ENCODE measurements at regions not wholly inside any gene's neighbourhood (a gene's known extent, or its start where the extent isn't known, plus 50 kb on each side); places are given as distances from the start of the nearest gene placed in this dataset.

GRCh38 chr3:180102604-180103003 is 65.9 kb upstream of the PEX5L start (continued):
- TF ChIP-seq, protein P1, sequence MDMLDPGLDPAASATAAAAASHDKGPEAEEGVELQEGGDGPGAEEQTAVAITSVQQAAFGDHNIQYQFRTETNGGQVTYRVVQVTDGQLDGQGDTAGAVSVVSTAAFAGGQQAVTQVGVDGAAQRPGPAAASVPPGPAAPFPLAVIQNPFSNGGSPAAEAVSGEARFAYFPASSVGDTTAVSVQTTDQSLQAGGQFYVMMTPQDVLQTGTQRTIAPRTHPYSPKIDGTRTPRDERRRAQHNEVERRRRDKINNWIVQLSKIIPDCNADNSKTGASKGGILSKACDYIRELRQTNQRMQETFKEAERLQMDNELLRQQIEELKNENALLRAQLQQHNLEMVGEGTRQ (IDR thresholded peaks at IDR 0.05), result no peak
- TF ChIP-seq POLR2A (IDR thresholded peaks at IDR 0.05; ENCODE audit: low read length) (no peak), SMC3 (IDR thresholded peaks at IDR 0.05) (no peak), HOXA7 (CRISPR knock-in tag; IDR thresholded peaks at IDR 0.05) (no peak), GATA3 (IDR thresholded peaks at IDR 0.05; ENCODE audit: borderline replicate concordance) (no peak), ZFP36 (IDR thresholded peaks at IDR 0.05; ENCODE audit: borderline replicate concordance, partially characterized antibody) (no peak), HDAC2 (IDR thresholded peaks at IDR 0.05) (no peak), BHLHE40 (IDR thresholded peaks at IDR 0.05; ENCODE audit: low read depth, low read length) (no peak), ESRRA (IDR thresholded peaks at IDR 0.05; ENCODE audit: borderline replicate concordance, low read length) (no peak)
- TF ChIP-seq, protein P2, sequence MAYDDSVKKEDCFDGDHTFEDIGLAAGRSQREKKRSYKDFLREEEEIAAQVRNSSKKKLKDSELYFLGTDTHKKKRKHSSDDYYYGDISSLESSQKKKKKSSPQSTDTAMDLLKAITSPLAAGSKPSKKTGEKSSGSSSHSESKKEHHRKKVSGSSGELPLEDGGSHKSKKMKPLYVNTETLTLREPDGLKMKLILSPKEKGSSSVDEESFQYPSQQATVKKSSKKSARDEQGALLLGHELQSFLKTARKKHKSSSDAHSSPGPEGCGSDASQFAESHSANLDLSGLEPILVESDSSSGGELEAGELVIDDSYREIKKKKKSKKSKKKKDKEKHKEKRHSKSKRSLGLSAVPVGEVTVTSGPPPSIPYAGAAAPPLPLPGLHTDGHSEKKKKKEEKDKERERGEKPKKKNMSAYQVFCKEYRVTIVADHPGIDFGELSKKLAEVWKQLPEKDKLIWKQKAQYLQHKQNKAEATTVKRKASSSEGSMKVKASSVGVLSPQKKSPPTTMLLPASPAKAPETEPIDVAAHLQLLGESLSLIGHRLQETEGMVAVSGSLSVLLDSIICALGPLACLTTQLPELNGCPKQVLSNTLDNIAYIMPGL (CRISPR knock-in tag; IDR thresholded peaks at IDR 0.05; ENCODE audit: borderline replicate concordance), result no peak

GRCh38 chr3:180116203-180116602 is 79.5 kb upstream of the PEX5L start:
- 20% methylated on average over 4 of the region's 4 CpGs for WGBS (ENCODE audit: missing lambda C conversion rate)
- TF ChIP-seq POLR2AphosphoS2 (conservative IDR thresholded peaks at IDR 0.05; ENCODE audit: low read length) (no peak), CHD4 (IDR thresholded peaks at IDR 0.05; ENCODE audit: borderline replicate concordance) (no peak), KDM1A (IDR thresholded peaks at IDR 0.05; ENCODE audit: low read depth) (no peak), SMC3 (IDR thresholded peaks at IDR 0.05) (no peak), HES2 (IDR thresholded peaks at IDR 0.05) (no peak), CBX2 (IDR thresholded peaks at IDR 0.05; ENCODE audit: borderline replicate concordance, low read depth) (no peak), SREBF2 (IDR thresholded peaks at IDR 0.05) (no peak), FOSL2 (IDR thresholded peaks at IDR 0.05) (no peak), FOSL2 (CRISPR knock-in tag; IDR thresholded peaks at IDR 0.05) (no peak)
- TF ChIP-seq, protein P3, sequence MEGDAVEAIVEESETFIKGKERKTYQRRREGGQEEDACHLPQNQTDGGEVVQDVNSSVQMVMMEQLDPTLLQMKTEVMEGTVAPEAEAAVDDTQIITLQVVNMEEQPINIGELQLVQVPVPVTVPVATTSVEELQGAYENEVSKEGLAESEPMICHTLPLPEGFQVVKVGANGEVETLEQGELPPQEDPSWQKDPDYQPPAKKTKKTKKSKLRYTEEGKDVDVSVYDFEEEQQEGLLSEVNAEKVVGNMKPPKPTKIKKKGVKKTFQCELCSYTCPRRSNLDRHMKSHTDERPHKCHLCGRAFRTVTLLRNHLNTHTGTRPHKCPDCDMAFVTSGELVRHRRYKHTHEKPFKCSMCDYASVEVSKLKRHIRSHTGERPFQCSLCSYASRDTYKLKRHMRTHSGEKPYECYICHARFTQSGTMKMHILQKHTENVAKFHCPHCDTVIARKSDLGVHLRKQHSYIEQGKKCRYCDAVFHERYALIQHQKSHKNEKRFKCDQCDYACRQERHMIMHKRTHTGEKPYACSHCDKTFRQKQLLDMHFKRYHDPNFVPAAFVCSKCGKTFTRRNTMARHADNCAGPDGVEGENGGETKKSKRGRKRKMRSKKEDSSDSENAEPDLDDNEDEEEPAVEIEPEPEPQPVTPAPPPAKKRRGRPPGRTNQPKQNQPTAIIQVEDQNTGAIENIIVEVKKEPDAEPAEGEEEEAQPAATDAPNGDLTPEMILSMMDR (IDR thresholded peaks at IDR 0.05), result no peak
- Histone ChIP-seq H3K27ac (no peak overlapping the region), H3K9me3 (no peaks in the 10 kb centered on the region), H3K4me2 (no peak overlapping the region), H3K4me3 (no peak overlapping the region), H3K4me1 (no peaks in the 10 kb centered on the region)
- FAIRE-seq (no peak), ATAC-seq (no peak), DNase-seq (ENCODE audit: low read depth in 1 of 2, low spot score in 1 of 2) (no peak)
- POLR2A ChIA-PET, result no interaction called here
- CTCF ChIA-PET, result no interaction called here

- 0% methylated on average over 2 of the region's 2 CpGs for WGBS (ENCODE audit: missing lambda C conversion rate)
- POLR2A ChIA-PET, result no interaction called here
- TF ChIP-seq MAZ (IDR thresholded peaks at IDR 0.05; ENCODE audit: borderline replicate concordance, low read depth, low read length), result no peak
- no peak for TF ChIP-seq HES2 (IDR thresholded peaks at IDR 0.05)
- no peak for TF ChIP-seq EHF (CRISPR knock-in tag; IDR thresholded peaks at IDR 0.05)
- TF ChIP-seq CBX8 (IDR thresholded peaks at IDR 0.05), result no peak
- no peak for TF ChIP-seq ZFP36 (IDR thresholded peaks at IDR 0.05; ENCODE audit: borderline replicate concordance, partially characterized antibody)
- TF ChIP-seq PBX3 (IDR thresholded peaks at IDR 0.05), result no peak
- TF ChIP-seq HDAC2 (IDR thresholded peaks at IDR 0.05), result no peak
- no peak for TF ChIP-seq RAD21 (conservative IDR thresholded peaks at IDR 0.05 in 1 of 2, IDR thresholded peaks at IDR 0.05 in 1 of 2)
- TF ChIP-seq ESRRA (IDR thresholded peaks at IDR 0.05; ENCODE audit: borderline replicate concordance, low read length), result no peak
- no peak for TF ChIP-seq FOXS1 (CRISPR knock-in tag; IDR thresholded peaks at IDR 0.05)
- TF ChIP-seq FOSL2 (IDR thresholded peaks at IDR 0.05), result no peak
- no peak for TF ChIP-seq FOSL2 (CRISPR knock-in tag; IDR thresholded peaks at IDR 0.05)
- no peak for TF ChIP-seq NPAS2 (CRISPR knock-in tag; IDR thresholded peaks at IDR 0.05; ENCODE audit: borderline replicate concordance)
- TF ChIP-seq CBX2 (IDR thresholded peaks at IDR 0.05; ENCODE audit: borderline replicate concordance, low read depth), result no peak
- TF ChIP-seq REST (IDR thresholded peaks at IDR 0.05), result no peak
Measured at GRCh38 chr3:180116658-180117057, 79.9 kb upstream of the PEX5L start.

More at GRCh38 chr3:180116658-180117057, 79.9 kb upstream of the PEX5L start:
- ATAC-seq (no peak), DNase-seq (ENCODE audit: low read depth in 1 of 2, low spot score in 1 of 2) (no peak), FAIRE-seq (no peak)
- H3K4me2 ChIP-seq, result no peak overlapping the region
- CTCF ChIA-PET, result no interaction called here
- no peaks in the 10 kb centered on the region for H3K4me1 ChIP-seq
- no peaks in the 10 kb centered on the region for H3K9me3 ChIP-seq
- H3K4me3 ChIP-seq, result no peak overlapping the region
- no peak overlapping the region for H3K27ac ChIP-seq
